ENCODE measurements at regions not wholly inside any gene's neighbourhood (a gene's known extent, or its start where the extent isn't known, plus 50 kb on each side); places are given as distances from the start of the nearest gene placed in this dataset.

GRCh38 chrX:6472652-6473342 is 62.1 kb downstream of the VCX3A start:
- TF ChIP-seq Cebpa-rat (IDR thresholded peaks at IDR 0.05), result no peak
- peaks cover 0 to 2% (median 0%) of the 10 kb centered on the region in 11 experiments; a peak in 2 of 22 replicates for H3K9me3 ChIP-seq (replicated peaks in 1 of 11)
- no peaks in the 10 kb centered on the region for H3K27me3 ChIP-seq
- H3K4me3 ChIP-seq, result no peak overlapping the region
- no peak overlapping the region for H3K9ac ChIP-seq
- no peaks in the 10 kb centered on the region for H4K20me1 ChIP-seq
- no peak overlapping the region for H3K4me2 ChIP-seq
- H3K36me3 ChIP-seq, result no peaks in the 10 kb centered on the region
- H3K27ac ChIP-seq, result no peak overlapping the region
- no peaks in the 10 kb centered on the region for H3K4me1 ChIP-seq

GRCh38 chrX:6468706-6469105 is 66.2 kb downstream of the VCX3A start:
- Histone ChIP-seq H3K4me2 (no peak overlapping the region), H3K36me3 (no peaks in the 10 kb centered on the region)

GRCh38 chrX:6465756-6466155 is 69.2 kb downstream of the VCX3A start:
- Histone ChIP-seq H3K9ac (no peak overlapping the region), H3K27me3 (no peaks in the 10 kb centered on the region), H3K4me3 (no peak overlapping the region), H3K4me1 (no peaks in the 10 kb centered on the region), H3K27ac (no peak overlapping the region), H3K4me2 (no peak overlapping the region), H3K36me3 (no peaks in the 10 kb centered on the region), H3K9me3 (replicated peaks in 1 of 11) (no peaks in the 10 kb centered on the region), H4K20me1 (no peaks in the 10 kb centered on the region)
- TF ChIP-seq Cebpa-rat (IDR thresholded peaks at IDR 0.05), result no peak

More at GRCh38 chrX:6468706-6469105, 66.2 kb downstream of the VCX3A start:
- Histone ChIP-seq H4K20me1 (no peaks in the 10 kb centered on the region), H3K9me3 (replicated peaks in 1 of 11) (no peaks in the 10 kb centered on the region), H3K9ac (no peak overlapping the region), H3K4me3 (no peak overlapping the region), H3K27ac (no peak overlapping the region), H3K27me3 (no peaks in the 10 kb centered on the region), H3K4me1 (no peaks in the 10 kb centered on the region)
- no peak for TF ChIP-seq Cebpa-rat (IDR thresholded peaks at IDR 0.05)

GRCh38 chrX:6464726-6465125 is 70.2 kb downstream of the VCX3A start:
- H3K4me2 ChIP-seq, result no peak overlapping the region
- H3K9me3 ChIP-seq (replicated peaks in 1 of 11), result no peaks in the 10 kb centered on the region
- no peaks in the 10 kb centered on the region for H4K20me1 ChIP-seq
- H3K9ac ChIP-seq, result no peak overlapping the region
- TF ChIP-seq Cebpa-rat (IDR thresholded peaks at IDR 0.05), result no peak
- no peaks in the 10 kb centered on the region for H3K36me3 ChIP-seq
- H3K4me3 ChIP-seq, result no peak overlapping the region
- no peaks in the 10 kb centered on the region for H3K27me3 ChIP-seq
- no peaks in the 10 kb centered on the region for H3K4me1 ChIP-seq
- no peak overlapping the region for H3K27ac ChIP-seq

GRCh38 chrX:6460893-6461490 is 73.9 kb downstream of the VCX3A start:
- Histone ChIP-seq H3K9me3 (replicated peaks in 1 of 11) (no peaks in the 10 kb centered on the region), H3K9ac (no peak overlapping the region), H3K27me3 (no peaks in the 10 kb centered on the region), H3K4me3 (no peak overlapping the region), H3K27ac (no peak overlapping the region), H3K4me2 (no peak overlapping the region), H3K36me3 (no peaks in the 10 kb centered on the region), H3K4me1 (no peaks in the 10 kb centered on the region), H4K20me1 (no peaks in the 10 kb centered on the region)
- no peak for TF ChIP-seq Cebpa-rat (IDR thresholded peaks at IDR 0.05)

- no peak overlapping the region for H3K4me3 ChIP-seq
- no peak overlapping the region for H3K4me2 ChIP-seq
- no peak for TF ChIP-seq Cebpa-rat (IDR thresholded peaks at IDR 0.05)
- H3K36me3 ChIP-seq, result no peaks in the 10 kb centered on the region
- no peaks in the 10 kb centered on the region for H3K9me3 ChIP-seq (replicated peaks in 1 of 11)
- no peaks in the 10 kb centered on the region for H3K4me1 ChIP-seq
- no peaks in the 10 kb centered on the region for H3K27me3 ChIP-seq
- no peak overlapping the region for H3K9ac ChIP-seq
- H4K20me1 ChIP-seq, result no peaks in the 10 kb centered on the region
- H3K27ac ChIP-seq, result no peak overlapping the region
Measured at GRCh38 chrX:6456196-6456595, 78.7 kb downstream of the VCX3A start.

- H3K4me1 ChIP-seq, result peaks cover 0 to 16% (median 5%) of the 10 kb centered on the region in 10 experiments; a peak in 9 of 20 replicates
- no peaks in the 10 kb centered on the region for H3K36me3 ChIP-seq
- H3K4me3 ChIP-seq, result no peak overlapping the region
- no peak overlapping the region for H3K4me2 ChIP-seq
- no peaks in the 10 kb centered on the region for H4K20me1 ChIP-seq
- no peaks in the 10 kb centered on the region for H3K27me3 ChIP-seq
- no peak overlapping the region for H3K9ac ChIP-seq
- no peak for TF ChIP-seq Cebpa-rat (IDR thresholded peaks at IDR 0.05)
- no peak overlapping the region for H3K27ac ChIP-seq
- H3K9me3 ChIP-seq (replicated peaks in 1 of 11), result peaks cover 0 to 8% (median 0%) of the 10 kb centered on the region in 11 experiments; a peak in 4 of 22 replicates
Measured at GRCh38 chrX:6449946-6450345, 85.0 kb downstream of the VCX3A start.

GRCh38 chrX:6448003-6448402 is 86.9 kb downstream of the VCX3A start:
- Histone ChIP-seq H3K27me3 (no peaks in the 10 kb centered on the region), H3K4me3 (no peak overlapping the region), H3K36me3 (no peaks in the 10 kb centered on the region), H3K4me2 (peak overlapping the region in 5 of 11 experiments; percentile 3 to 46 (median 13); a peak in 6 of 22 replicates), H3K9me3 (replicated peaks in 1 of 11) (peaks cover 0 to 8% (median 0%) of the 10 kb centered on the region in 11 experiments; a peak in 4 of 22 replicates), H4K20me1 (no peaks in the 10 kb centered on the region), H3K9ac (no peak overlapping the region), H3K27ac (no peak overlapping the region), H3K4me1 (peaks cover 0 to 16% (median 5%) of the 10 kb centered on the region in 10 experiments; a peak in 9 of 20 replicates)
- no peak for TF ChIP-seq Cebpa-rat (IDR thresholded peaks at IDR 0.05)

GRCh38 chrX:6446582-6446981 is 88.3 kb downstream of the VCX3A start:
- H3K9me3 ChIP-seq (replicated peaks in 1 of 11), result peaks cover 0 to 8% (median 0%) of the 10 kb centered on the region in 11 experiments; a peak in 4 of 22 replicates
- H3K4me2 ChIP-seq, result peak overlapping the region in 1 of 11 experiments; percentile 19; a peak in 1 of 22 replicates
- H3K27ac ChIP-seq, result no peak overlapping the region
- no peak overlapping the region for H3K9ac ChIP-seq
- no peaks in the 10 kb centered on the region for H4K20me1 ChIP-seq
- H3K4me1 ChIP-seq, result peaks cover 0 to 16% (median 5%) of the 10 kb centered on the region in 10 experiments; a peak in 9 of 20 replicates
- H3K4me3 ChIP-seq, result no peak overlapping the region
- TF ChIP-seq Cebpa-rat (IDR thresholded peaks at IDR 0.05), result no peak
- H3K27me3 ChIP-seq, result no peaks in the 10 kb centered on the region
- no peaks in the 10 kb centered on the region for H3K36me3 ChIP-seq

- Histone ChIP-seq H3K9me3 (replicated peaks in 1 of 11) (no peaks in the 10 kb centered on the region), H4K20me1 (no peaks in the 10 kb centered on the region), H3K4me3 (no peak overlapping the region), H3K27ac (no peak overlapping the region), H3K36me3 (no peaks in the 10 kb centered on the region), H3K4me2 (no peak overlapping the region), H3K4me1 (no peaks in the 10 kb centered on the region), H3K9ac (no peak overlapping the region), H3K27me3 (no peaks in the 10 kb centered on the region)
- TF ChIP-seq Cebpa-rat (IDR thresholded peaks at IDR 0.05), result no peak
Measured at GRCh38 chrX:6440648-6441047, 94.3 kb downstream of the VCX3A start.

All from BLaER1 treated with 17β-estradiol and CSF1 and Interleukin-3, amounts not matched to agents 10 nM and 100 nM (cell line).